ENCODE measurements at regions not wholly inside any gene's neighbourhood (a gene's known extent, or its start where the extent isn't known, plus 50 kb on each side); places are given as distances from the start of the nearest gene placed in this dataset.

DNA sequence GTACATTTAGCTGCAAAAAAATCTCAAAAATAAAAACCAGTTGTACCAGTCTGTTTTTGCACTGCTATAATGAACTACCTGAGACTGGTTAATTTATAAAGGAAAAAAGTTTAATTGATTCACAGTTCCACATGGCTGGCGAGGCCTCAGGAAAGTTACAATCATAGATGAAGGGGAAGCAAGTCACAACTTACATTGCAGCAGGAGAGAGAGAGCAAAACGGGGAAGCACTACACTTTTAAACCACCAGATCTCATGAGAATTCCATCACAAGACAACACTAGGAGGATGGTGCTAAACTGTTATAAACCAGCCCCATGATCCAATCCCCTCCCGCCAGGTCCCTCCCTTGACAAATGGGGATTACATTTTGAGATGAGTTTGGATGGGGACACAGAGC, 186.0 kb downstream of the TMTC3 start:
- FAIRE-seq (no peak), DNase-seq (ENCODE audit: low read depth) (no peak)
- Histone ChIP-seq H3K4me2 (ENCODE audit: low read length) (no peak overlapping the region), H3K27me3 (ENCODE audit: insufficient read depth, low read length) (no peaks in the 10 kb centered on the region), H4K20me1 (ENCODE audit: insufficient read depth, low read length) (no peaks in the 10 kb centered on the region), H3K4me1 (ENCODE audit: insufficient read depth, low read length) (peaks cover 14% of the 10 kb centered on the region), H3K9ac (ENCODE audit: low read length) (no peak overlapping the region), H3K79me2 (ENCODE audit: insufficient read depth, low read length) (no peaks in the 10 kb centered on the region), H3K9me3 (ENCODE audit: insufficient read depth, low read depth, low read length) (no peaks in the 10 kb centered on the region), H2AFZ (ENCODE audit: low read depth, low read length) (no peak overlapping the region), H3K36me3 (ENCODE audit: insufficient read depth, low read length) (no peaks in the 10 kb centered on the region), H3K27ac (ENCODE audit: low read depth, low read length) (no peak overlapping the region), H3K4me3 (ENCODE audit: insufficient read depth, low read depth, low read length) (no peak overlapping the region)
- Mint-ChIP-seq H3K4me3 (ENCODE audit: unreplicated experiment) (no peak overlapping the region), H3K36me3 (ENCODE audit: low read depth, unreplicated experiment) (no peaks in the 10 kb centered on the region), H3K4me1 (ENCODE audit: low read depth, unreplicated experiment) (peaks cover 17% of the 10 kb centered on the region), H3K9me3 (ENCODE audit: unreplicated experiment) (no peaks in the 10 kb centered on the region), H3K27ac (ENCODE audit: unreplicated experiment) (no peak overlapping the region), H3K27me3 (ENCODE audit: low read depth, unreplicated experiment) (no peaks in the 10 kb centered on the region)
- TF ChIP-seq, protein P1, sequence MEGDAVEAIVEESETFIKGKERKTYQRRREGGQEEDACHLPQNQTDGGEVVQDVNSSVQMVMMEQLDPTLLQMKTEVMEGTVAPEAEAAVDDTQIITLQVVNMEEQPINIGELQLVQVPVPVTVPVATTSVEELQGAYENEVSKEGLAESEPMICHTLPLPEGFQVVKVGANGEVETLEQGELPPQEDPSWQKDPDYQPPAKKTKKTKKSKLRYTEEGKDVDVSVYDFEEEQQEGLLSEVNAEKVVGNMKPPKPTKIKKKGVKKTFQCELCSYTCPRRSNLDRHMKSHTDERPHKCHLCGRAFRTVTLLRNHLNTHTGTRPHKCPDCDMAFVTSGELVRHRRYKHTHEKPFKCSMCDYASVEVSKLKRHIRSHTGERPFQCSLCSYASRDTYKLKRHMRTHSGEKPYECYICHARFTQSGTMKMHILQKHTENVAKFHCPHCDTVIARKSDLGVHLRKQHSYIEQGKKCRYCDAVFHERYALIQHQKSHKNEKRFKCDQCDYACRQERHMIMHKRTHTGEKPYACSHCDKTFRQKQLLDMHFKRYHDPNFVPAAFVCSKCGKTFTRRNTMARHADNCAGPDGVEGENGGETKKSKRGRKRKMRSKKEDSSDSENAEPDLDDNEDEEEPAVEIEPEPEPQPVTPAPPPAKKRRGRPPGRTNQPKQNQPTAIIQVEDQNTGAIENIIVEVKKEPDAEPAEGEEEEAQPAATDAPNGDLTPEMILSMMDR (IDR thresholded peaks at IDR 0.05; ENCODE audit: insufficient read depth, low read depth, low read length) = no peak
- no peak for TF ChIP-seq EZH2 (IDR thresholded peaks at IDR 0.05; ENCODE audit: insufficient read depth, low read length)

DNA sequence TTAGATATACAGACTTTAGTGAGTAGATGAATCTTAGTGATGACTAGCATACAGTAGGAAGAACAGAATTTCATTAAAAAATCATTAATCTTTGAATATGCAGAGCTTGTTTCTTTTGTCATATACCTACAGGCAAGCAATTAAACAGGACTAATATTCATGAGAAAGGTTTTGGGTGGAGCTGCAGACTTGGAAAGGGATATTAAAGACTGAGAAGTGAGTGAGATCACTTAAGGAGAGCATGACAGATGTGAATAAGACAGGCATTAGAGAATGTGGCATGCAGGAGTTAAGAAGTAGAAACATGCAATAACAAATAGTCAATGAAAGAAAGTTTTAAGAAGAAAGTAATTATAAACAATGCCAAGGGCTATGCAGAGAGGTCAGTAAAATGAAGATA, 187.7 kb downstream of the TMTC3 start:
- H3K36me3 ChIP-seq (ENCODE audit: insufficient read depth, low read length) = no peaks in the 10 kb centered on the region
- H4K20me1 ChIP-seq (ENCODE audit: insufficient read depth, low read length) = no peaks in the 10 kb centered on the region
- H3K4me1 ChIP-seq (ENCODE audit: insufficient read depth, low read length) = peaks cover 15% of the 10 kb centered on the region
- no peaks in the 10 kb centered on the region for H3K79me2 ChIP-seq (ENCODE audit: insufficient read depth, low read length)
- no peaks in the 10 kb centered on the region for H3K27me3 ChIP-seq (ENCODE audit: insufficient read depth, low read length)
- no peak overlapping the region for H3K27ac ChIP-seq (ENCODE audit: low read depth, low read length)
- FAIRE-seq (no peak), DNase-seq (ENCODE audit: low read depth) (no peak)
- Mint-ChIP-seq H3K9me3 (ENCODE audit: unreplicated experiment) (no peaks in the 10 kb centered on the region), H3K4me3 (ENCODE audit: unreplicated experiment) (no peak overlapping the region), H3K36me3 (ENCODE audit: low read depth, unreplicated experiment) (no peaks in the 10 kb centered on the region), H3K27ac (ENCODE audit: unreplicated experiment) (no peak overlapping the region), H3K4me1 (ENCODE audit: low read depth, unreplicated experiment) (peaks cover 22% of the 10 kb centered on the region), H3K27me3 (ENCODE audit: low read depth, unreplicated experiment) (no peaks in the 10 kb centered on the region)
- H3K4me3 ChIP-seq (ENCODE audit: insufficient read depth, low read depth, low read length) = no peak overlapping the region
- no peak overlapping the region for H3K9ac ChIP-seq (ENCODE audit: low read length)
- H3K4me2 ChIP-seq (ENCODE audit: low read length) = no peak overlapping the region
- H3K9me3 ChIP-seq (ENCODE audit: insufficient read depth, low read depth, low read length) = no peaks in the 10 kb centered on the region
- H2AFZ ChIP-seq (ENCODE audit: low read depth, low read length) = no peak overlapping the region
- TF ChIP-seq, protein P1 (IDR thresholded peaks at IDR 0.05; ENCODE audit: insufficient read depth, low read depth, low read length) = no peak
- no peak for TF ChIP-seq EZH2 (IDR thresholded peaks at IDR 0.05; ENCODE audit: insufficient read depth, low read length)

- DNase-seq (ENCODE audit: low read depth) (peak; percentile 82), FAIRE-seq (no peak)
- Histone ChIP-seq H3K36me3 (ENCODE audit: insufficient read depth, low read length) (no peaks in the 10 kb centered on the region), H3K9me3 (ENCODE audit: insufficient read depth, low read depth, low read length) (no peaks in the 10 kb centered on the region), H2AFZ (ENCODE audit: low read depth, low read length) (no peak overlapping the region), H3K27ac (ENCODE audit: low read depth, low read length) (peak overlapping the region; percentile 45), H3K4me2 (ENCODE audit: low read length) (peak overlapping the region; percentile 49), H3K79me2 (ENCODE audit: insufficient read depth, low read length) (no peaks in the 10 kb centered on the region), H3K4me1 (ENCODE audit: insufficient read depth, low read length) (peaks cover 3% of the 10 kb centered on the region), H4K20me1 (ENCODE audit: insufficient read depth, low read length) (no peaks in the 10 kb centered on the region), H3K27me3 (ENCODE audit: insufficient read depth, low read length) (no peaks in the 10 kb centered on the region), H3K9ac (ENCODE audit: low read length) (no peak overlapping the region), H3K4me3 (ENCODE audit: insufficient read depth, low read depth, low read length) (no peak overlapping the region)
- peak overlapping the region; percentile 64 for H3K27ac Mint-ChIP-seq (ENCODE audit: unreplicated experiment)
- H3K36me3 Mint-ChIP-seq (ENCODE audit: low read depth, unreplicated experiment) = no peaks in the 10 kb centered on the region
- H3K9me3 Mint-ChIP-seq (ENCODE audit: unreplicated experiment) = no peaks in the 10 kb centered on the region
- TF ChIP-seq, protein P1 (IDR thresholded peaks at IDR 0.05; ENCODE audit: insufficient read depth, low read depth, low read length) = no peak
- TF ChIP-seq EZH2 (IDR thresholded peaks at IDR 0.05; ENCODE audit: insufficient read depth, low read length) = no peak
- no peaks in the 10 kb centered on the region for H3K27me3 Mint-ChIP-seq (ENCODE audit: low read depth, unreplicated experiment)
- peak overlapping the region; percentile 67 for H3K4me3 Mint-ChIP-seq (ENCODE audit: unreplicated experiment)
- H3K4me1 Mint-ChIP-seq (ENCODE audit: low read depth, unreplicated experiment) = peaks cover 18% of the 10 kb centered on the region
Observed at GRCh38 chr12:88334271-88334670, 192.2 kb downstream of the TMTC3 start.

Data from astrocyte (in vitro differentiated cells and primary cell).